Progenitor cell of endocrine pancreas (in vitro differentiated cells): ENCODE measurements at regions not wholly inside any gene's neighbourhood (a gene's known extent, or its start where the extent isn't known, plus 50 kb on each side); places are given as distances from the start of the nearest gene placed in this dataset.

Experiments
- DNase-seq: peaks from one replicate; pipeline ENCODE4 v3.0.0; 2021; ENCODE audit warnings: low spot score; ENCODE audit not compliant: unreplicated experiment
- H3K27ac Mint-ChIP-seq: 2 replicates; pipeline ENCODE4 v1.8.0; 2021; ENCODE audit warnings: mild to moderate bottlenecking, moderate library complexity, mixed read lengths
- H3K27me3 Mint-ChIP-seq: 2 replicates; pipeline ENCODE4 v1.8.0; 2021; ENCODE audit warnings: mixed read lengths
- H3K36me3 Mint-ChIP-seq: 2 replicates; pipeline ENCODE4 v1.8.0; 2022; ENCODE audit warnings: mixed read lengths; ENCODE audit not compliant: insufficient read depth
- H3K4me1 Mint-ChIP-seq: 2 replicates; pipeline ENCODE4 v1.8.0; 2021; ENCODE audit warnings: low read depth, mixed read lengths
- H3K4me3 Mint-ChIP-seq: 2 replicates; pipeline ENCODE4 v1.8.0; 2021; ENCODE audit warnings: low read depth, mild to moderate bottlenecking, moderate library complexity, mixed read lengths
- H3K9me3 Mint-ChIP-seq: 2 replicates; pipeline ENCODE4 v1.8.0; 2021; ENCODE audit warnings: low read depth, mixed read lengths
- CTCF ChIP-seq: fragments of 200-600 bp; sonication (generic); IDR thresholded peaks from one replicate; pipeline ENCODE4 v1.5.0; 2021; ENCODE audit warnings: antibody characterized with exemption, mild to moderate bottlenecking; ENCODE audit not compliant: unreplicated experiment

GRCh38 chr10:33863352-33863751 is 528.9 kb upstream of the NRP1 start:
- no peak for DNase-seq
- Mint-ChIP-seq H3K4me3 (no peak overlapping the region), H3K36me3 (peaks cover 2% of the 10 kb centered on the region), H3K9me3 (no peaks in the 10 kb centered on the region), H3K4me1 (peaks cover 12% of the 10 kb centered on the region), H3K27me3 (peaks cover 6% of the 10 kb centered on the region), H3K27ac (no peak overlapping the region)
- TF ChIP-seq CTCF: no peak

- Mint-ChIP-seq H3K36me3 (peaks cover 2% of the 10 kb centered on the region), H3K9me3 (no peaks in the 10 kb centered on the region), H3K27ac (no peak overlapping the region), H3K4me3 (no peak overlapping the region), H3K27me3 (peaks cover 6% of the 10 kb centered on the region), H3K4me1 (peaks cover 14% of the 10 kb centered on the region)
- no peak for TF ChIP-seq CTCF
- DNase-seq: no peak
Measured at GRCh38 chr10:33862536-33863105, 528.2 kb upstream of the NRP1 start.

GRCh38 chr10:33861833-33862232 is 527.4 kb upstream of the NRP1 start:
- DNase-seq: no peak
- TF ChIP-seq CTCF: no peak
- H3K27me3 Mint-ChIP-seq: peaks cover 6% of the 10 kb centered on the region
- no peak overlapping the region for H3K4me3 Mint-ChIP-seq
- no peak overlapping the region for H3K27ac Mint-ChIP-seq
- peaks cover 14% of the 10 kb centered on the region for H3K4me1 Mint-ChIP-seq
- H3K9me3 Mint-ChIP-seq: no peaks in the 10 kb centered on the region
- peaks cover 2% of the 10 kb centered on the region for H3K36me3 Mint-ChIP-seq

GRCh38 chr10:33861016-33861704 is 526.7 kb upstream of the NRP1 start:
- no peak for DNase-seq
- H3K4me1 Mint-ChIP-seq: peaks cover 14% of the 10 kb centered on the region
- no peaks in the 10 kb centered on the region for H3K9me3 Mint-ChIP-seq
- H3K36me3 Mint-ChIP-seq: peaks cover 2% of the 10 kb centered on the region
- H3K27me3 Mint-ChIP-seq: peaks cover 6% of the 10 kb centered on the region
- no peak overlapping the region for H3K27ac Mint-ChIP-seq
- TF ChIP-seq CTCF: no peak
- no peak overlapping the region for H3K4me3 Mint-ChIP-seq

GRCh38 chr10:33860552-33860951 is 526.1 kb upstream of the NRP1 start:
- Mint-ChIP-seq H3K27me3 (peaks cover 6% of the 10 kb centered on the region), H3K9me3 (no peaks in the 10 kb centered on the region), H3K36me3 (peaks cover 2% of the 10 kb centered on the region), H3K27ac (no peak overlapping the region), H3K4me1 (peaks cover 14% of the 10 kb centered on the region), H3K4me3 (no peak overlapping the region)
- no peak for TF ChIP-seq CTCF
- DNase-seq: no peak
